ENCODE measurements at regions not wholly inside any gene's neighbourhood (a gene's known extent, or its start where the extent isn't known, plus 50 kb on each side); places are given as distances from the start of the nearest gene placed in this dataset.

DNA sequence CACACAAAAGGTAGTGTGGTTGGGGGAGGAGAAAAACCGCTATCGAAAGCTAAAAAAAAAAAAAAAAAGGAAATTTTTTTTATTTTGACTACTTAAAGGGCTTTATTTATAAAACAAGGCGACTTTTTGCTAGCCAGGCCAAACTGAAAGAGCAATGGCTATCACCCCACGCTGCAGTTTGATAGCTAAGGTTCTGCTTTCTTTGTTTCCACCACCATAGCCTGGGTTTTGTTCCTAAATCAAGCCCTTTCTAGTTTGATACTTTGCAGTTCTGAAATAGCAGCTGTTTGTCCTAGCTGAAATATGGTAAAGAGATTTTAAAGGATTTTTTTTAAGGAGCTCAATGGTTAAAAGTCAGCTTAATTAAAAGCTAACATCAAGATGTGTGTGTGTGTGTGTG lies 67.4 kb upstream of the ABCA12 start:
- H3K9me2 ChIP-seq (ENCODE audit: insufficient read depth) = no peaks in the 10 kb centered on the region
- H3K27me3 ChIP-seq (replicated peaks; ENCODE audit: insufficient read depth) = peaks cover 4% of the 10 kb centered on the region; the same call in 1 of the 2 replicates
- H3K4me3 ChIP-seq = no peak overlapping the region
- no peak overlapping the region for H2AFZ ChIP-seq
- H3K27ac ChIP-seq = no peak overlapping the region
- no peaks in the 10 kb centered on the region for H3F3A ChIP-seq (ENCODE audit: insufficient read depth)
- H3K9ac ChIP-seq = no peak overlapping the region
- in situ Hi-C loops (cut with MboI) = no loop called here
- DNase-seq = no peak
- H4K20me1 ChIP-seq (ENCODE audit: insufficient read depth) = no peaks in the 10 kb centered on the region
- H3K4me2 ChIP-seq (ENCODE audit: unreplicated experiment) = no peak overlapping the region
- no peak for TF ChIP-seq EZH2phosphoT487 (IDR thresholded peaks at IDR 0.05; ENCODE audit: insufficient read depth, low read depth)
- TF ChIP-seq EZH2 (IDR thresholded peaks at IDR 0.05; ENCODE audit: insufficient read depth, poor library complexity, severe bottlenecking) = no peak
- H3K9me3 ChIP-seq (ENCODE audit: low read depth) = no peaks in the 10 kb centered on the region
- no peaks in the 10 kb centered on the region for H3K79me2 ChIP-seq (ENCODE audit: insufficient read depth)
- H3K36me3 ChIP-seq (ENCODE audit: low read depth) = no peaks in the 10 kb centered on the region
- H3K4me1 ChIP-seq (ENCODE audit: insufficient read depth) = no peaks in the 10 kb centered on the region
- 37 to 46% methylated on average over 3 to 4 of the region's 4 CpGs for WGBS, 2 experiments (ENCODE audit: low coverage in 1 of 2, low lambda C conversion rate in 2 of 2, missing lambda C conversion rate in 2 of 2)

DNA sequence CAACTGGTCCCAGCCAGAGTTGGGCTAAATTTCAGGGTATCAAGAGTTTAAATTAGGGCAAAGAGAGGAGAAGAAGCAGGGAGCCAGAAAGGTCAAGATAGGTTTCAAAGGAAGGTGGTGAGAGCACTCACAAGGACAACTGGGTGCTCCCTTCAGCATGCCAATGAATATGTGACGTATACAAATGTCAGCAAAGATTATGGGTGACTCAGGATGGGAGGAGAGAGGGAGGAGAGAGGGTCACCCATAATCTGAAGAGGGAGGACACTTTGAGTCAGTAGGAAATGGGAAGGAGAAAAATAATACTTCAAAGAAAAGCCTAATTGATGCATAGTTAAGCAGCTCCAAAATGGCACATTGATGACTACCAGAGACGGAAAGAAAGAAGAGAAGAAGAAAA lies 53.1 kb upstream of the ABCA12 start:
- in situ Hi-C loops (cut with MboI) = no loop called here
- Histone ChIP-seq H3K36me3 (ENCODE audit: low read depth) (no peaks in the 10 kb centered on the region), H3K4me1 (ENCODE audit: insufficient read depth) (no peaks in the 10 kb centered on the region), H3F3A (ENCODE audit: insufficient read depth) (no peaks in the 10 kb centered on the region), H3K9ac (no peak overlapping the region), H3K27me3 (replicated peaks; ENCODE audit: insufficient read depth) (no peaks in the 10 kb centered on the region; the same call in 1 of the 2 replicates), H3K79me2 (ENCODE audit: insufficient read depth) (no peaks in the 10 kb centered on the region), H4K20me1 (ENCODE audit: insufficient read depth) (no peaks in the 10 kb centered on the region), H3K9me2 (ENCODE audit: insufficient read depth) (no peaks in the 10 kb centered on the region), H3K4me2 (ENCODE audit: unreplicated experiment) (no peak overlapping the region), H3K9me3 (ENCODE audit: low read depth) (no peaks in the 10 kb centered on the region), H3K27ac (no peak overlapping the region), H3K4me3 (no peak overlapping the region), H2AFZ (no peak overlapping the region)
- WGBS, 2 experiments (ENCODE audit: low coverage in 1 of 2, low lambda C conversion rate in 2 of 2, missing lambda C conversion rate in 2 of 2) = 10 to 14% methylated on average over 2 of the region's 2 CpGs
- TF ChIP-seq EZH2 (IDR thresholded peaks at IDR 0.05; ENCODE audit: insufficient read depth, poor library complexity, severe bottlenecking) (no peak), EZH2phosphoT487 (IDR thresholded peaks at IDR 0.05; ENCODE audit: insufficient read depth, low read depth) (no peak)
- peak; percentile 6 for DNase-seq

- no peak overlapping the region for H3K4me2 ChIP-seq (ENCODE audit: unreplicated experiment)
- H3K36me3 ChIP-seq (ENCODE audit: low read depth) = no peaks in the 10 kb centered on the region
- no peak for DNase-seq
- H3K27me3 ChIP-seq (replicated peaks; ENCODE audit: insufficient read depth) = no peaks in the 10 kb centered on the region; the same call in 1 of the 2 replicates
- no peaks in the 10 kb centered on the region for H3K9me2 ChIP-seq (ENCODE audit: insufficient read depth)
- H3K4me1 ChIP-seq (ENCODE audit: insufficient read depth) = no peaks in the 10 kb centered on the region
- H3K9me3 ChIP-seq (ENCODE audit: low read depth) = no peaks in the 10 kb centered on the region
- H3F3A ChIP-seq (ENCODE audit: insufficient read depth) = no peaks in the 10 kb centered on the region
- H3K79me2 ChIP-seq (ENCODE audit: insufficient read depth) = no peaks in the 10 kb centered on the region
- in situ Hi-C loops (cut with MboI) = no loop called here
- H3K27ac ChIP-seq = no peak overlapping the region
- H3K4me3 ChIP-seq = no peak overlapping the region
- no peak overlapping the region for H3K9ac ChIP-seq
- no peaks in the 10 kb centered on the region for H4K20me1 ChIP-seq (ENCODE audit: insufficient read depth)
- TF ChIP-seq EZH2phosphoT487 (IDR thresholded peaks at IDR 0.05; ENCODE audit: insufficient read depth, low read depth) (no peak), EZH2 (IDR thresholded peaks at IDR 0.05; ENCODE audit: insufficient read depth, poor library complexity, severe bottlenecking) (no peak)
- H2AFZ ChIP-seq = no peak overlapping the region
Measured at GRCh38 chr2:215190588-215190987, 52.2 kb upstream of the ABCA12 start.

DNA sequence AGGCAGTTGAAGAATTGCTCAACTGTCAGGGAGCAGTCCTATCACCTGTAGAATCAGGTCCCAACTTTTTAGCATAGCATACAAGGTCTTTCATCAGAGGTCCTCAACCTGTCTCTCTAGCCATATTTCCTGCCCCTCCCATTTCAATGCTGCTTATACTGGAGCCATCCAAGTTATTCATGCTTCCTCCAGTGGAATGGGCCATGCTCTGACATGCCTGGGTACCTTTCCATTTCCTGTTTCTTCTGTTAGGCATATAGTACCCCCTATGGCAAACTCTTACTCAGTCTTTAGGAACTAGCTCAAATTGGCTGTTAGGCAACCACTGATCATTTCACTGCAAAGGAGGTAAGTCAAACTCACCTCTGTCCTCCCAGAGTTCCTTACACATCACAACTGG lies 51.0 kb upstream of the ABCA12 start:
- no peak for TF ChIP-seq EZH2 (IDR thresholded peaks at IDR 0.05; ENCODE audit: insufficient read depth, poor library complexity, severe bottlenecking)
- no peak for TF ChIP-seq EZH2phosphoT487 (IDR thresholded peaks at IDR 0.05; ENCODE audit: insufficient read depth, low read depth)
- H3K9me2 ChIP-seq (ENCODE audit: insufficient read depth) = no peaks in the 10 kb centered on the region
- H3K27ac ChIP-seq = no peak overlapping the region

More for the DNA sequence above, 51.0 kb upstream of the ABCA12 start:
- no peak overlapping the region for H3K4me2 ChIP-seq (ENCODE audit: unreplicated experiment)
- H3F3A ChIP-seq (ENCODE audit: insufficient read depth) = no peaks in the 10 kb centered on the region
- no peaks in the 10 kb centered on the region for H4K20me1 ChIP-seq (ENCODE audit: insufficient read depth)
- no peaks in the 10 kb centered on the region for H3K4me1 ChIP-seq (ENCODE audit: insufficient read depth)
- H3K36me3 ChIP-seq (ENCODE audit: low read depth) = no peaks in the 10 kb centered on the region
- H3K9ac ChIP-seq = no peak overlapping the region
- H3K9me3 ChIP-seq (ENCODE audit: low read depth) = no peaks in the 10 kb centered on the region
- no peak overlapping the region for H3K4me3 ChIP-seq
- H3K79me2 ChIP-seq (ENCODE audit: insufficient read depth) = no peaks in the 10 kb centered on the region
- in situ Hi-C loops (cut with MboI) = no loop called here
- H2AFZ ChIP-seq = no peak overlapping the region
- H3K27me3 ChIP-seq (replicated peaks; ENCODE audit: insufficient read depth) = no peaks in the 10 kb centered on the region; the same call in 1 of the 2 replicates
- no peak for DNase-seq
